ENCODE measurements at regions not wholly inside any gene's neighbourhood (a gene's known extent, or its start where the extent isn't known, plus 50 kb on each side); places are given as distances from the start of the nearest gene placed in this dataset.
A peak's percentile ranks its signal among the peaks of the same experiment; 100 is the strongest.

DNA sequence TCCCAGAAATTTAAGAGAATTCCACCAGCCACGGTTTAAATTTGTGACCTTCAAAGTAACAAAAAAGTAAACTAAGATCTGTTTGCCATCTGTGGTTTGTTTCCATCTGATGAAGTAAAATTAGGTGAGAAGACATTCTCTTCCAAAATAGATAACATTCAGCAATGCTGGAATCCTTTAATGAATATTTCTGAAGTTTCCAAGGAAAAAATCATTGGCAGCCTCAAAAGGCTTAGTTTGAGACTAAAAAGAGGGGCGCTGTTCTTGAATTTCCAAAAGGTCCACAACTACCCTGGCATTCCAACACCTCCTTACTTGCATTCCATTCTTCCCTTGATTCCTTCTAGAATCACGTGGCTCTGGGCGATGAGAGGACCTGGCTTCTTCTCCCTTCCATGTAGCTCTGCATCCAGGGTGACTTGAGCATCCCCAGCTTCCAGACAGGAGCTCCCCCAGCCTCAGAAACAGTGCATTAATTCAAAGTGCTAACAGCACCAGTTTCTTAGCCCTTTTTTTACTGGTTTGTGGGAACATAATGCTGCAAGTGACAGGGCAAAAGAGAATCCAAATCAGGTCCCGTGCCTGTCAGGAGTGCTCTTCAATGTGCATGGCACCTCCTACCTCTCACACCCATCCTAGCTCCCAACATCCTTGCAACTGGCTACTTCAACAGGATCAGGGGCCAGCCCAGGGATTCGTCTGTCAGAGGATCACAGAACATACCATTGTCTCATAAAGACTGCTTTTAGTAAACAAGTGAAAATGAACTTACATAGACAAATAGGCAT is 191.5 kb upstream of the S1PR3 start:
- TF ChIP-seq MXI1 (IDR thresholded peaks at IDR 0.05; ENCODE audit: borderline replicate concordance, low read depth, low read length): no peak
- no peak for TF ChIP-seq MAZ (IDR thresholded peaks at IDR 0.05; ENCODE audit: borderline replicate concordance, low read depth, low read length)
- TF ChIP-seq RAD21 (IDR thresholded peaks at IDR 0.05; ENCODE audit: low read length): no peak
- TF ChIP-seq CEBPB (IDR thresholded peaks at IDR 0.05; ENCODE audit: low read depth, low read length): no peak
- TF ChIP-seq POLR2A (IDR thresholded peaks at IDR 0.05; ENCODE audit: low read depth, low read length): no peak
- TF ChIP-seq SMC3 (IDR thresholded peaks at IDR 0.05; ENCODE audit: low read depth, low read length): no peak
- TF ChIP-seq, protein P1, sequence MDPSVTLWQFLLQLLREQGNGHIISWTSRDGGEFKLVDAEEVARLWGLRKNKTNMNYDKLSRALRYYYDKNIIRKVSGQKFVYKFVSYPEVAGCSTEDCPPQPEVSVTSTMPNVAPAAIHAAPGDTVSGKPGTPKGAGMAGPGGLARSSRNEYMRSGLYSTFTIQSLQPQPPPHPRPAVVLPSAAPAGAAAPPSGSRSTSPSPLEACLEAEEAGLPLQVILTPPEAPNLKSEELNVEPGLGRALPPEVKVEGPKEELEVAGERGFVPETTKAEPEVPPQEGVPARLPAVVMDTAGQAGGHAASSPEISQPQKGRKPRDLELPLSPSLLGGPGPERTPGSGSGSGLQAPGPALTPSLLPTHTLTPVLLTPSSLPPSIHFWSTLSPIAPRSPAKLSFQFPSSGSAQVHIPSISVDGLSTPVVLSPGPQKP (IDR thresholded peaks at IDR 0.05; ENCODE audit: borderline replicate concordance, low read depth, low read length): no peak
- TF ChIP-seq FOS (IDR thresholded peaks at IDR 0.05; ENCODE audit: low read depth, low read length): no peak
- TF ChIP-seq CHD1 (IDR thresholded peaks at IDR 0.05; ENCODE audit: low read depth, low read length): no peak
- Histone ChIP-seq H3K4me1 (ENCODE audit: control insufficient read depth, insufficient read depth, low read length) (peaks cover 5% of the 10 kb centered on the region; the same call in 1 of the 2 replicates), H3K9me3 (ENCODE audit: control insufficient read depth, insufficient read depth, low read length) (no peaks in the 10 kb centered on the region), H3K27ac (ENCODE audit: insufficient read depth, low read length) (no peak overlapping the region), H4K91ac (ENCODE audit: insufficient read depth, low read depth, low read length) (no peak overlapping the region), H3K23ac (ENCODE audit: low read depth, low read length) (no peak overlapping the region), H2AK5ac (ENCODE audit: low read depth, low read length) (no peak overlapping the region), H4K20me1 (ENCODE audit: insufficient read depth, low read length) (no peaks in the 10 kb centered on the region), H4K8ac (ENCODE audit: low read depth in 2 of 2, low read length in 2 of 2) (no peak overlapping the region), H2AK9ac (replicated peaks; ENCODE audit: low read depth, low read length, poor library complexity) (no peak overlapping the region), H3K4ac (ENCODE audit: low read depth, low read length) (no peak overlapping the region), H3K4me2 (ENCODE audit: low read depth, low read length) (no peak overlapping the region), H2BK15ac (ENCODE audit: low read depth, low read length) (no peak overlapping the region), H3K36me3 (ENCODE audit: control insufficient read depth, insufficient read depth, low read length) (no peaks in the 10 kb centered on the region), H2BK20ac (ENCODE audit: low read depth, low read length) (no peak overlapping the region), H3K56ac (ENCODE audit: extremely low read depth, insufficient read depth, low read length) (no peak overlapping the region), H3K79me1 (ENCODE audit: low read depth in 1 of 2, low read length in 2 of 2) (no peaks in the 10 kb centered on the region), H3K27me3 (ENCODE audit: control insufficient read depth, insufficient read depth, low read length) (peaks cover 7% of the 10 kb centered on the region; the same call in 1 of the 2 replicates), H3K4me3 (ENCODE audit: insufficient read depth, low read depth, low read length) (no peak overlapping the region), H3K9me1 (ENCODE audit: insufficient read depth, low read length) (no peaks in the 10 kb centered on the region), H3K14ac (replicated peaks; ENCODE audit: low read depth, low read length) (no peak overlapping the region), H3K9ac (ENCODE audit: low read depth, low read length) (no peak overlapping the region), H2BK5ac (ENCODE audit: low read depth, low read length, poor library complexity, severe bottlenecking) (no peak overlapping the region), H3K18ac (ENCODE audit: low read depth, low read length) (peak overlapping the region; percentile 18; the same call in 1 of the 2 replicates), H2AFZ (replicated peaks; ENCODE audit: low read length, poor library complexity) (peak overlapping the region; percentile 1), H2BK120ac (ENCODE audit: low read depth, low read length) (no peak overlapping the region), H4K5ac (ENCODE audit: low read depth, low read length) (no peak overlapping the region)
- intact Hi-C loops (cut with micrococcal nuclease) (no loop called here), dilution Hi-C loops (cut with HindIII; ENCODE audit: low sequenced_read_pairs, unreplicated experiment) (no loop called here), in situ Hi-C loops (cut with MboI; ENCODE audit: low sequenced_read_pairs) (no loop called here)
- CTCF ChIA-PET: interaction anchor here (1.0 kb wide), 2 partner anchors 15 to 138 kb away, joined by 3 to 4 read pairs; no protein-coding TSS in a partner anchor
- DNase-seq (no peak), ATAC-seq (ENCODE audit: low read depth) (no peak)
- BruUV-seq (replicated peaks): no TSS peak
- WGBS, 2 experiments (ENCODE audit: extremely low coverage in 2 of 2, insufficient read length in 1 of 2): no CpG with 5 or more reads among the region's 6 CpGs
- POLR2A ChIA-PET (ENCODE audit: unreplicated experiment): no interaction called here

All from IMR-90 (cell line).